ENCODE measurements at regions not wholly inside any gene's neighbourhood (a gene's known extent, or its start where the extent isn't known, plus 50 kb on each side); places are given as distances from the start of the nearest gene placed in this dataset.

DNA sequence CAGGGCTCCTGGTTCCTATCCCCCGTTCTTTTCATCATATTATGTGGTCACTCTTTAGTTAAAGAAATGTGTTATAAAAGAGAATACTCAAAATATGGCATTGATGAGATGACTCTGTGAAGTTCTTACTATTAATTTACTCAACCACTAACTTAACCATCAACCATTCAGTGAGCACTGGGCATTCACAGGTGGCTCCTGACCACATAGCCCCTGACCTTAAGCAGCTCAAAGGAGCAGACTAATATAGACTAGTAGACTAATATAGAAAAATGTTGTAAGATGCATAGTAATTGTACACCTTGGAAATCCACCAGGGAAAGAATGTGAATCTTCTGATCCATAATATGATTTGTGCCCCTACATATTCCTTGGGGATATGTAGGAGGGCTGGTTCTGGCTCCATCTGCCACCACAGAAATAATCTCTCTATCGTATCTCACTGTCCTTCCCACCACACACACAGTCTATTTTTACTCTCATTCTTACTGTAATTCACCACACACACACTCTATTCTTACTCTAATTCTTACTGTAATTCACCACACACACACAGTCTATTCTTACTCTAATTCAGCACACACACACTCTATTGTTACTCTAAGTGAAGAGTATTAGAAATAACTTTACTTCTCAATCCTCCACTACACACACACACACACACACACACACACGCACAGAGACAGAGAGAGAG is 188.9 kb upstream of the ITGA4 start:
- no peak overlapping the region for H3K4ac ChIP-seq (ENCODE audit: low read depth, low read length)
- no peak overlapping the region for H3K27ac ChIP-seq (ENCODE audit: low read depth, low read length)
- no peak overlapping the region for H2AK5ac ChIP-seq (ENCODE audit: low read length)
- H2BK12ac ChIP-seq (ENCODE audit: low read length): no peak overlapping the region
- DNase-seq: no peak
- no peak overlapping the region for H4K91ac ChIP-seq (ENCODE audit: low read depth, low read length)
- no peaks in the 10 kb centered on the region for H3K4me1 ChIP-seq (ENCODE audit: control insufficient read depth in 1 of 2, insufficient read depth in 2 of 2, low read length in 2 of 2)
- no peak overlapping the region for H3K18ac ChIP-seq (ENCODE audit: low read length)
- no peaks in the 10 kb centered on the region for H3K9me3 ChIP-seq (ENCODE audit: insufficient read depth, low read depth, low read length)
- H3K4me3 ChIP-seq (ENCODE audit: low read depth, low read length): no peak overlapping the region
- no peak overlapping the region for H2BK120ac ChIP-seq (ENCODE audit: insufficient read depth, low read length, poor library complexity)
- H4K12ac ChIP-seq (ENCODE audit: low read depth, low read length): no peak overlapping the region
- H3K36me3 ChIP-seq (ENCODE audit: control insufficient read depth in 1 of 2, insufficient read depth in 2 of 2, low read length in 2 of 2): no peaks in the 10 kb centered on the region
- no peak overlapping the region for H3K14ac ChIP-seq (ENCODE audit: low read length)
- no peak overlapping the region for H3K9ac ChIP-seq (ENCODE audit: low read length)
- H3K79me1 ChIP-seq (ENCODE audit: low read length): no peaks in the 10 kb centered on the region
- H2BK5ac ChIP-seq (ENCODE audit: low read depth, low read length, poor library complexity): no peak overlapping the region
- H4K8ac ChIP-seq (ENCODE audit: low read depth, low read length): no peak overlapping the region
- no CpG with 5 or more reads among the region's 3 CpGs for WGBS (ENCODE audit: extremely low coverage, insufficient coverage, insufficient read length)
- no peaks in the 10 kb centered on the region for H3K27me3 ChIP-seq (ENCODE audit: insufficient read depth, low read length)
- no peak overlapping the region for H3K4me2 ChIP-seq (ENCODE audit: low read length)
- no peak overlapping the region for H2AFZ ChIP-seq (ENCODE audit: insufficient read depth, low read length, poor library complexity)
- no peaks in the 10 kb centered on the region for H3K79me2 ChIP-seq (ENCODE audit: control insufficient read depth, insufficient read depth, low read length, poor library complexity)
- no peak overlapping the region for H3K23ac ChIP-seq (ENCODE audit: low read length)

DNA sequence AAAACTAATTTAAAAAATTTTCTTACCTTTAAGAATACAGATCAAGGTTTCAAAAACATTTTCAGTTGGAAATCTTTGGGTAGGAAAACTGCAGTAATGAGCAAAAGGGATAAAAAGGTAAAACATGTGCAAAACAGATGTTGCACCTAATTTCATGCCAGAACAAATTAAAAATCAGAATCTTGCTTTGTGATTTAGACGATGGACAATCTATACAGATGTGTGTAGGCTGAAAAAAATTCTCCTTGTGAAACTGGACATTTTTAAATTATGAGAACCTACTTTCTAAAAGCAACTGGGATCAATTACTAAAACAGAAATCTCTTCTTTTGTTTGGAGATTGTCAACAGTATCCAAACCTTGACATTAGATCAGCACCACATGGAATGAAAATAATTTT is 183.2 kb upstream of the ITGA4 start:
- no peak overlapping the region for H3K9ac ChIP-seq (ENCODE audit: low read length)
- no peaks in the 10 kb centered on the region for H3K36me3 ChIP-seq (ENCODE audit: control insufficient read depth in 1 of 2, insufficient read depth in 2 of 2, low read length in 2 of 2)
- H3K79me1 ChIP-seq (ENCODE audit: low read length): no peaks in the 10 kb centered on the region
- no peak overlapping the region for H4K12ac ChIP-seq (ENCODE audit: low read depth, low read length)
- no peak overlapping the region for H3K4me2 ChIP-seq (ENCODE audit: low read length)
- H3K79me2 ChIP-seq (ENCODE audit: control insufficient read depth, insufficient read depth, low read length, poor library complexity): no peaks in the 10 kb centered on the region
- H3K18ac ChIP-seq (ENCODE audit: low read length): no peak overlapping the region
- no peak overlapping the region for H2BK5ac ChIP-seq (ENCODE audit: low read depth, low read length, poor library complexity)
- H2BK120ac ChIP-seq (ENCODE audit: insufficient read depth, low read length, poor library complexity): no peak overlapping the region
- no peaks in the 10 kb centered on the region for H3K9me3 ChIP-seq (ENCODE audit: insufficient read depth, low read depth, low read length)
- H2AFZ ChIP-seq (ENCODE audit: insufficient read depth, low read length, poor library complexity): no peak overlapping the region
- no peaks in the 10 kb centered on the region for H3K4me1 ChIP-seq (ENCODE audit: control insufficient read depth in 1 of 2, insufficient read depth in 2 of 2, low read length in 2 of 2)
- H3K4me3 ChIP-seq (ENCODE audit: low read depth, low read length): no peak overlapping the region
- DNase-seq: no peak
- no peaks in the 10 kb centered on the region for H3K27me3 ChIP-seq (ENCODE audit: insufficient read depth, low read length)
- no peak overlapping the region for H4K91ac ChIP-seq (ENCODE audit: low read depth, low read length)
- H2AK5ac ChIP-seq (ENCODE audit: low read length): no peak overlapping the region
- H3K4ac ChIP-seq (ENCODE audit: low read depth, low read length): no peak overlapping the region
- no peak overlapping the region for H3K27ac ChIP-seq (ENCODE audit: low read depth, low read length)
- no peak overlapping the region for H3K14ac ChIP-seq (ENCODE audit: low read length)
- H4K8ac ChIP-seq (ENCODE audit: low read depth, low read length): no peak overlapping the region
- WGBS (ENCODE audit: extremely low coverage, insufficient coverage, insufficient read length): no CpG with 5 or more reads among the region's 1 CpG
- H3K23ac ChIP-seq (ENCODE audit: low read length): no peak overlapping the region
- H2BK12ac ChIP-seq (ENCODE audit: low read length): no peak overlapping the region

DNA sequence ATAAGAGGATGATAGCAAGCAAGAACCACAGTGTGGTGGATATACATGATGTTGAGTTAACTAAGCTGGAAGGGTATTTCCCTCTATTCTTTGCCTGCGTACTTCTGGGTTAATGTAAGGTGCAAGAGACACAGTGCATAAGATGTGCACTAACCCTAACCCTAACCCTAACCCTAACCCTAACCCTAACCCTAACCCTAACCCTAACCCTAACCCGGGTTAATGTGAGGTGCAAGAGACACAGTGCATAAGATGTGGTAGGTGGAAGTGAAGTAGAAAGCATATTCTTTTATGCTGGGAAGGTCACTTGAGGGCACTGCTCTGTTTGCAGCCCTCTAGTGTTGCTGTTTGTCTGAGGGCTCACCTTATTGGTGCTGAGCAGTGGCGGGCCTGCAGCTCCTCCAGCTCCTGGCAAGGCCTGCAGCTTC is 181.5 kb upstream of the ITGA4 start:
- no peak overlapping the region for H4K12ac ChIP-seq (ENCODE audit: low read depth, low read length)
- no peak overlapping the region for H3K27ac ChIP-seq (ENCODE audit: low read depth, low read length)
- no peaks in the 10 kb centered on the region for H3K27me3 ChIP-seq (ENCODE audit: insufficient read depth, low read length)
- H2AK5ac ChIP-seq (ENCODE audit: low read length): no peak overlapping the region
- H3K9ac ChIP-seq (ENCODE audit: low read length): no peak overlapping the region
- no peaks in the 10 kb centered on the region for H3K4me1 ChIP-seq (ENCODE audit: control insufficient read depth in 1 of 2, insufficient read depth in 2 of 2, low read length in 2 of 2)
- H3K9me3 ChIP-seq (ENCODE audit: insufficient read depth, low read depth, low read length): no peaks in the 10 kb centered on the region
- no peak overlapping the region for H2AFZ ChIP-seq (ENCODE audit: insufficient read depth, low read length, poor library complexity)
- WGBS (ENCODE audit: extremely low coverage, insufficient coverage, insufficient read length): no CpG with 5 or more reads among the region's 3 CpGs
- no peak overlapping the region for H3K18ac ChIP-seq (ENCODE audit: low read length)
- H3K79me1 ChIP-seq (ENCODE audit: low read length): no peaks in the 10 kb centered on the region
- no peak overlapping the region for H2BK12ac ChIP-seq (ENCODE audit: low read length)
- no peak overlapping the region for H4K8ac ChIP-seq (ENCODE audit: low read depth, low read length)
- no peaks in the 10 kb centered on the region for H3K79me2 ChIP-seq (ENCODE audit: control insufficient read depth, insufficient read depth, low read length, poor library complexity)
- no peak overlapping the region for H3K4me3 ChIP-seq (ENCODE audit: low read depth, low read length)
- no peak for DNase-seq
- H3K4me2 ChIP-seq (ENCODE audit: low read length): no peak overlapping the region
- no peak overlapping the region for H3K4ac ChIP-seq (ENCODE audit: low read depth, low read length)
- no peak overlapping the region for H4K91ac ChIP-seq (ENCODE audit: low read depth, low read length)
- H3K23ac ChIP-seq (ENCODE audit: low read length): no peak overlapping the region
- no peaks in the 10 kb centered on the region for H3K36me3 ChIP-seq (ENCODE audit: control insufficient read depth in 1 of 2, insufficient read depth in 2 of 2, low read length in 2 of 2)
- H3K14ac ChIP-seq (ENCODE audit: low read length): no peak overlapping the region
- no peak overlapping the region for H2BK5ac ChIP-seq (ENCODE audit: low read depth, low read length, poor library complexity)
- no peak overlapping the region for H2BK120ac ChIP-seq (ENCODE audit: insufficient read depth, low read length, poor library complexity)

DNA sequence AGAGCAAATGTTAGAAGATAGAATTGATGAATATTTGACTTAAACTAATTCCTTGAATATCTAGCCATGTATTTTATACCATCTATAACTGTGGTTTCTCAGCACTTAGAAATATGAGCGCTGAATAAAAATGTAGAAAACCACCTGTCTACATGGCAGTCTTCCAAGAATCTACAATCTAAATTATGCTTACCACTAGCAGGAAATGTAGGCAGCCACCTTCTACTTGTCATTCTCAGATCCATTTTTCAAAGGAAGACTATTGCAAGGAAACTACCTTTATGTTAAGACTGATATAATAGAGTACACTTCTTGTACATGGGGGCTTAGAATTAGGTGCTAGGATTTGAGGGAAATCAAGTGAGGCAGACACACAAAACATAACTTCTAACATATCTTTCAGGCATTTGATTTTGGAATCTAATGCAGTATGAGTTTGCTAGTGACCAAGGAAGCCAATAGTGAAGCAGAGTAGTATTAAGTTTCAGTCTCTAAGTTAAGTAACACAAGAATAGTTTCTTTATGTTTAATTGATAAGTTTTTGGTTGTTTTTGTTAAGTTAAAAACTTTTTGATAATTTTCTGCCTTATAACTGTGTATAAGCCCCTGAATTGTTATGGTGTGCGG is 175.9 kb upstream of the ITGA4 start:
- Histone ChIP-seq H2AFZ (ENCODE audit: insufficient read depth, low read length, poor library complexity) (no peak overlapping the region), H3K4me3 (ENCODE audit: low read depth, low read length) (no peak overlapping the region), H2BK5ac (ENCODE audit: low read depth, low read length, poor library complexity) (no peak overlapping the region), H3K27me3 (ENCODE audit: insufficient read depth, low read length) (no peaks in the 10 kb centered on the region), H3K14ac (ENCODE audit: low read length) (no peak overlapping the region), H3K9ac (ENCODE audit: low read length) (no peak overlapping the region), H3K4me1 (ENCODE audit: control insufficient read depth in 1 of 2, insufficient read depth in 2 of 2, low read length in 2 of 2) (no peaks in the 10 kb centered on the region), H2BK12ac (ENCODE audit: low read length) (no peak overlapping the region), H4K12ac (ENCODE audit: low read depth, low read length) (no peak overlapping the region), H4K91ac (ENCODE audit: low read depth, low read length) (no peak overlapping the region), H3K9me3 (ENCODE audit: insufficient read depth, low read depth, low read length) (no peaks in the 10 kb centered on the region), H4K8ac (ENCODE audit: low read depth, low read length) (no peak overlapping the region), H2BK120ac (ENCODE audit: insufficient read depth, low read length, poor library complexity) (no peak overlapping the region), H3K79me1 (ENCODE audit: low read length) (no peaks in the 10 kb centered on the region), H3K27ac (ENCODE audit: low read depth, low read length) (no peak overlapping the region), H3K23ac (ENCODE audit: low read length) (no peak overlapping the region), H3K36me3 (ENCODE audit: control insufficient read depth in 1 of 2, insufficient read depth in 2 of 2, low read length in 2 of 2) (no peaks in the 10 kb centered on the region), H3K18ac (ENCODE audit: low read length) (no peak overlapping the region), H3K79me2 (ENCODE audit: control insufficient read depth, insufficient read depth, low read length, poor library complexity) (no peaks in the 10 kb centered on the region), H3K4me2 (ENCODE audit: low read length) (no peak overlapping the region), H3K4ac (ENCODE audit: low read depth, low read length) (no peak overlapping the region), H2AK5ac (ENCODE audit: low read length) (no peak overlapping the region)
- no CpG with 5 or more reads among the region's 2 CpGs for WGBS (ENCODE audit: extremely low coverage, insufficient coverage, insufficient read length)
- no peak for DNase-seq
